ENCODE measurements at regions not wholly inside any gene's neighbourhood (a gene's known extent, or its start where the extent isn't known, plus 50 kb on each side); places are given as distances from the start of the nearest gene placed in this dataset.
"Not testable (repeated sequence)": the region's sequence is repeated elsewhere in the genome, so short reads cannot be mapped to it uniquely, and the experiment has no call there.

DNA sequence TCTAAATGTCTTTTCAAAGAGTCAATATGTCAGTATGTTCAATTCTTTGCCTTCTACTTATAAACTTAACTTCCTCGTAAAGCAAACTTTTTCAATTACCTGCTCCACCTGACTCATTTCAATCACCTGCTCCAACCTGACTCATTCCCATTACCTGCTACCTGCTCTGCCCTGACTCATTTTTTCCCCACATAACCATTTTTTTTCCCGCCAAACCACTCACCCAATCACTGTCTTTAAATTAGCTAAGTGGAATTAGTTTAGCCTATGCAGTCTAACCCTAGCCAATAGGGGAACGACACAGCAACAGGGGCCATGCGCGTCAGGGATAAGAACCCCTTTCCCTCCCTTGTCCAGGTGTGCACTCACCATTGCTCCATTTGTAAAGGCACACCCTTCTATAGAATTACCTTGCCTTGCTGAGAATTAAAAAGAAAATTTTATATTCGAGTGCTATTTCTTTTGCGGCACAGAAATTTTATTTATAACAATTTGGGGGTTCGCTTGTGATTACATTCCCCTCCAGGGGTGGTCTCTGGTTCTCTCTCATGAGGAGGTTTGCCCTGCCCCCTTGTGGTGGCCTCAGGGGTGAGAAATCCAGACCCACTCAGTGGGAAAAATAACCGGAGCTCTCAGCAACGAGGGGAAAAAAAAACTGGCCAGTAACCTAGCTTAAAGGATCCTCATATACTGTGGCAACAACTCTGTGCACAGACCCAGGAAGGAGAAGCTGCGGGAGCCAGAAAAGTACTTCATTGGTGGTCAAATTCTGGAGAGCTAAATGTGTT is 193.1 kb downstream of the ZNF486 start:
- H3K9ac ChIP-seq (ENCODE audit: insufficient read depth, low read length, poor library complexity, severe bottlenecking), result no peak overlapping the region
- no peak overlapping the region for H3K4me3 ChIP-seq (replicated peaks in 1 of 3; ENCODE audit: low read depth in 2 of 3, low read length in 3 of 3)
- no peaks in the 10 kb centered on the region for H3K36me3 ChIP-seq (replicated peaks in 1 of 2; ENCODE audit: control insufficient read depth in 1 of 2, insufficient read depth in 2 of 2, low read length in 2 of 2)
- H3K4me1 Mint-ChIP-seq, result no peaks in the 10 kb centered on the region
- TF ChIP-seq, protein P1, sequence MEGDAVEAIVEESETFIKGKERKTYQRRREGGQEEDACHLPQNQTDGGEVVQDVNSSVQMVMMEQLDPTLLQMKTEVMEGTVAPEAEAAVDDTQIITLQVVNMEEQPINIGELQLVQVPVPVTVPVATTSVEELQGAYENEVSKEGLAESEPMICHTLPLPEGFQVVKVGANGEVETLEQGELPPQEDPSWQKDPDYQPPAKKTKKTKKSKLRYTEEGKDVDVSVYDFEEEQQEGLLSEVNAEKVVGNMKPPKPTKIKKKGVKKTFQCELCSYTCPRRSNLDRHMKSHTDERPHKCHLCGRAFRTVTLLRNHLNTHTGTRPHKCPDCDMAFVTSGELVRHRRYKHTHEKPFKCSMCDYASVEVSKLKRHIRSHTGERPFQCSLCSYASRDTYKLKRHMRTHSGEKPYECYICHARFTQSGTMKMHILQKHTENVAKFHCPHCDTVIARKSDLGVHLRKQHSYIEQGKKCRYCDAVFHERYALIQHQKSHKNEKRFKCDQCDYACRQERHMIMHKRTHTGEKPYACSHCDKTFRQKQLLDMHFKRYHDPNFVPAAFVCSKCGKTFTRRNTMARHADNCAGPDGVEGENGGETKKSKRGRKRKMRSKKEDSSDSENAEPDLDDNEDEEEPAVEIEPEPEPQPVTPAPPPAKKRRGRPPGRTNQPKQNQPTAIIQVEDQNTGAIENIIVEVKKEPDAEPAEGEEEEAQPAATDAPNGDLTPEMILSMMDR (IDR thresholded peaks at IDR 0.05), result no peak
- H3K9me3 ChIP-seq (replicated peaks in 1 of 2; ENCODE audit: control insufficient read depth in 1 of 2, insufficient read depth in 1 of 2, low read length in 2 of 2), result peaks cover 71 to 86% of the 10 kb centered on the region in 2 donors
- no peak overlapping the region for H3K4me3 Mint-ChIP-seq
- H4K20me1 ChIP-seq (ENCODE audit: insufficient read depth, low read length), result no peaks in the 10 kb centered on the region
- DNase-seq, result no peak
- no peak overlapping the region for H3K4me2 ChIP-seq (replicated peaks; ENCODE audit: extremely low read depth, low read length, poor library complexity, severe bottlenecking)
- 34% methylated on average over 4 of the region's 11 CpGs for WGBS (ENCODE audit: insufficient coverage)
- H3K9me3 Mint-ChIP-seq, result peaks cover 47 to 78% (median 76%) of the 10 kb centered on the region in 7 donors
- H3K27ac ChIP-seq (ENCODE audit: low read depth in 1 of 2, low read length in 2 of 2), result no peak overlapping the region
- H3K27me3 ChIP-seq (ENCODE audit: control insufficient read depth in 2 of 2, insufficient read depth in 2 of 2, low read length in 2 of 2), result no peaks in the 10 kb centered on the region
- H3K27ac Mint-ChIP-seq, result no peak overlapping the region
- H3K27me3 Mint-ChIP-seq (ENCODE audit: low read depth in 3 of 3), result peaks cover 0 to 1% (median 0%) of the 10 kb centered on the region in 3 donors
- H3K36me3 Mint-ChIP-seq, result no peaks in the 10 kb centered on the region
- intact Hi-C loops (cut with micrococcal nuclease), result no loop called here
- no peaks in the 10 kb centered on the region for H3K4me1 ChIP-seq (ENCODE audit: control insufficient read depth in 1 of 2, insufficient read depth in 2 of 2, low read length in 2 of 2)
- no peaks in the 10 kb centered on the region for H3K79me2 ChIP-seq (ENCODE audit: insufficient read depth, low read length)
- no peak overlapping the region for H2AFZ ChIP-seq (ENCODE audit: insufficient read depth, low read depth, low read length, poor library complexity, severe bottlenecking)

DNA sequence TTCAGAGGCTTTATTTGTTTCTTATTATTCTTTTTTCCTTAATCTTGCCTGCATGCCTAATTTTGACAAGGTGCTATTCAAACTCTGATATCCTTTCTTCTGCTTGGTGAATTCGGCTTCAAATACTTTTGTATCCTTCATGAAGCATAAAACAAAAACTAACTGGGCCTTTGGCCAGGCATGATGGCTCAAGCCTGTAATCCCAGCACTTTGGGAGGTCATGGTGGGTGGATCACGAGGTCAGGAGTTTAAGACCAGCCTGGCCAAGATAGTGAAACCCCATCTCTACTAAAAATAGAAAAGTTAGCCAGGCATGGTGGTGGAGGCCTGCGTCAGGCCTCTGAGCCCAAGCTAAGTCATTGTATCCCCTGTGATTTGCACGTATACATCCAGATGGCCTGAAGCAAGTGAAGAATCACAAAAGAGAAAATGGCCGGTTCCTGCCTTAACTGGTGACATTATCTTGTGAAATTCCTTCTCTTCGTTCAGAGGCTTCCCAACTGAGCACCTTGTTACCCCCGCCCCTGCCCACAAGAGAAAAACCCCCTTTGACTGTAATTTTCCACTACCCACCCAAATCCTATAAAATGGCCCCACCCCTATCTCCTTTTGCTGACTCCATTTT is 191.9 kb downstream of the ZNF486 start:
- H3K27ac Mint-ChIP-seq; H3K27ac ChIP-seq (ENCODE audit: low read depth in 1 of 2, low read length in 2 of 2); H3K9ac ChIP-seq (ENCODE audit: insufficient read depth, low read length, poor library complexity, severe bottlenecking); H3K36me3 ChIP-seq (replicated peaks in 1 of 2; ENCODE audit: control insufficient read depth in 1 of 2, insufficient read depth in 2 of 2, low read length in 2 of 2); H3K36me3 Mint-ChIP-seq; DNase-seq; H3K27me3 ChIP-seq (ENCODE audit: control insufficient read depth in 2 of 2, insufficient read depth in 2 of 2, low read length in 2 of 2); H3K4me1 Mint-ChIP-seq; H3K4me1 ChIP-seq (ENCODE audit: control insufficient read depth in 1 of 2, insufficient read depth in 2 of 2, low read length in 2 of 2); intact Hi-C loops (cut with micrococcal nuclease); H3K4me3 Mint-ChIP-seq; H3K4me2 ChIP-seq (replicated peaks; ENCODE audit: extremely low read depth, low read length, poor library complexity, severe bottlenecking); H2AFZ ChIP-seq (ENCODE audit: insufficient read depth, low read depth, low read length, poor library complexity, severe bottlenecking); H3K4me3 ChIP-seq (replicated peaks in 1 of 3; ENCODE audit: low read depth in 2 of 3, low read length in 3 of 3); H4K20me1 ChIP-seq (ENCODE audit: insufficient read depth, low read length); H3K79me2 ChIP-seq (ENCODE audit: insufficient read depth, low read length); H3K27me3 Mint-ChIP-seq (ENCODE audit: low read depth in 3 of 3): not testable (repeated sequence)
- peaks cover 63 to 81% of the 10 kb centered on the region in 2 donors for H3K9me3 ChIP-seq (replicated peaks in 1 of 2; ENCODE audit: control insufficient read depth in 1 of 2, insufficient read depth in 1 of 2, low read length in 2 of 2)
- WGBS (ENCODE audit: insufficient coverage), result 86% methylated on average over 5 of the region's 7 CpGs
- peaks cover 40 to 75% (median 66%) of the 10 kb centered on the region in 7 donors for H3K9me3 Mint-ChIP-seq

Data from CD14-positive monocyte (primary cell).